ENCODE measurements at regions not wholly inside any gene's neighbourhood (a gene's known extent, or its start where the extent isn't known, plus 50 kb on each side); places are given as distances from the start of the nearest gene placed in this dataset.

DNA sequence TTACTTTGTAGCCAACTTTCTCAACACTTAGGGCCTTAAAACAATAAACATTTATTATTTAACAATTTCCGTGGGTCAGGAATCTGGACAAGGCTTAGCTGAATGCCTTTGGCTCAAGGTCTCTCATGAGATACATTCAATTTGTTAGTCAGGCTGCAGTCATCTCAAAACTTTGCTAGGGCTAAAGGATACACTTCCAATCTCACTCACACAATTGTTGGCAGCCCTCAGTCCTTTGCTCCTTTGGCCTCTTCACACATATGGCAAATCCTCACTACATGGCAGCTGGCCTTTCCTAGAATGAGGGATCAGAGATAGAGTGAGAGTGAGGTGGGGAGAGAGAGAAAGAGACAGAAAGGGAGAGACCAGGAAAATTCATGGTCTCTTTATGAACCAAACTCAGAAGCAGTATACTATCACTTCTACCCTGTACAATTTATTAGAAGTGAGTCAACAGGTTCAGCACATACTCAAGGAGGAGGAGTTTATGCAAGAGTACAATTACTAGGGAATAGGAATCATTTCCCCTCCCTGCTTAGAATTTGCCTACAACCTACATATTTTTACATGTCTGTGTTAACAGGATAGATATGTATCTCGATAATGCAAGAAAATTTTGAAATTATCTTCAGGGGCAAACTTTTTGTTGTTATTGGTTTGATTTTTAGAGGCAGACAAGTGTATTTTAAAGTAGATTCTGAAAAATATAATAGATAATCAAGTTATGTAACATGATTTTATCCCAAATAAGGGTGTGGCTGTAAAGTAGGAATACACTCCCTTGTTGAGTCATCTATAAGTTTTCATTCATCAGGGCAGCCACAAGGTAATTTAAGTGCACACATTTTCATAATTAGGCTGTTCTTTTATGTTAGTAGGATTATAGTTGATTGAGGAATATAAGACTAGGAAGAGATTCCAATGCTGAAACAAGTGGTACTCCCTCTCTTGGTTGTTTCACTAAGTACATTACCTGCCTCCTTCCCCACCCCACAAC is 85.9 kb upstream of the HMGCLL1 start:
- intact Hi-C loops (cut with DNase I) = no loop called here
- no peak overlapping the region for H3K27ac ChIP-seq
- no peak for TF ChIP-seq CTCF (IDR thresholded peaks at IDR 0.05)
- no peaks in the 10 kb centered on the region for H3K4me1 ChIP-seq
- ATAC-seq (no peak), DNase-seq (no peak)
- no peak overlapping the region for H3K4me3 ChIP-seq
- no peaks in the 10 kb centered on the region for H3K27me3 ChIP-seq
- peaks cover 0 to 21% of the 10 kb centered on the region in 2 donors for H3K9me3 ChIP-seq
- no peaks in the 10 kb centered on the region for H3K36me3 ChIP-seq

DNA sequence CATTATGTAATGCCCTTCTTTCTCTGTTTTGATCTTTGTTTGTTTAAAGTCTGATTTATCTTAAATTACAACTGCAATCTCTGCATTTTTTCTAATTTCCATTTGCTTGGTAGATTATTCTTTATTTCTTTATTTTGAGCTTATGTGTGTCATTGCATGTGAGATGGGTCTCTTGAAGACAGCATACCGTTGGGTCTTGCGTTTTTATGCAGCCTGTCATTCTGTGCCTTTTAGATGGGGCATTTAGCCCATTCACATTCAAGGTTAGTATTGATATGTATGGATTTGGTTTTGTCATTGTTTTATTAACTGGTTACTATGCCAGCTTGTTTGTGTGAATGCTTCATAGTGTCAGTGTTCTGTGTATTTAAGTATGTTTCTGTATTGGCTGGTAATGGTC is 84.9 kb upstream of the HMGCLL1 start:
- intact Hi-C loops (cut with DNase I) = no loop called here
- no peak for TF ChIP-seq CTCF (IDR thresholded peaks at IDR 0.05)
- Histone ChIP-seq H3K4me3 (no peak overlapping the region), H3K9me3 (peaks cover 0 to 21% of the 10 kb centered on the region in 2 donors), H3K4me1 (no peaks in the 10 kb centered on the region), H3K27me3 (no peaks in the 10 kb centered on the region), H3K27ac (no peak overlapping the region), H3K36me3 (no peaks in the 10 kb centered on the region)
- DNase-seq (no peak), ATAC-seq (no peak)

DNA sequence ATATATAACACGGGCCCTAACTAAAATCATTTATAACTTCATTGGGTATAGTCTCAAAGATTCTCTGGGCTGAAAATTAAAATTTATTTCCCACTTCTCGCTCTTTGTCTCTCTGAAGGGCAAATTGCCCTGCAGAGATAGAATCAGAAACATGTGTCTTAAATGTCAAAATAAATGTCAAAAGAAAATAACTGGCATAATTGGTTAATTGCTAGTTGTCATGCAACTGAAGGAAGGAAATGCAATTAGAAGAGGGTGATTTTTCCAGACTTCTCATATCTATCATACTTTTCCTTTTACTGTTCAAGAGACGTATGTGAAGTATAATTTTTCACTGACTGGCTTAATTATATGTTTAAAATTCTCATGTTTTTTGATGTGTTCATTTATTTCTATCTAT is 80.3 kb upstream of the HMGCLL1 start:
- Histone ChIP-seq H3K27me3 (no peaks in the 10 kb centered on the region), H3K4me1 (no peaks in the 10 kb centered on the region), H3K4me3 (no peak overlapping the region), H3K9me3 (peaks cover 0 to 24% of the 10 kb centered on the region in 2 donors), H3K36me3 (no peaks in the 10 kb centered on the region), H3K27ac (no peak overlapping the region)
- DNase-seq (no peak), ATAC-seq (no peak)
- no peak for TF ChIP-seq CTCF (IDR thresholded peaks at IDR 0.05)
- intact Hi-C loops (cut with DNase I) = no loop called here

DNA sequence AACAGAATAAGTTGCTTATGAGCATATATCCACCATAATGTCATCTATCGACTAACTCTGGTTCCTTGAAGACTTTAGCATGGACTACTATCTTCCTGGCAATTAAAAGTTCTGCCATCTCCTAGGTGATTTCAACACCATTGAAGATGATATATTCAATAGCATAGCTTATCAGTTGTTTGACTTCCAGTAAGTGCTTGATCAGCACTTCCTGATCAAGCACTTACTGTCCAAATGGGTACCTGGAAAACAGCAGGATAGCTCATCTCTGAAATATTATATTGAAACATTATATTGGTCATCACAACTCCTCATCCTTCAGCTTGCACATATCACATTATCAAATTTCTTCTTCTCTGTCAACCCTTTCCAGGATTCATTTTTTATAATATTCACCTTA is 75.5 kb upstream of the HMGCLL1 start:
- H3K4me3 ChIP-seq = no peak overlapping the region
- ATAC-seq (no peak), DNase-seq (no peak)
- H3K36me3 ChIP-seq = no peaks in the 10 kb centered on the region
- no peaks in the 10 kb centered on the region for H3K4me1 ChIP-seq
- TF ChIP-seq CTCF (IDR thresholded peaks at IDR 0.05) = no peak
- no peak overlapping the region for H3K27ac ChIP-seq
- no peaks in the 10 kb centered on the region for H3K27me3 ChIP-seq
- H3K9me3 ChIP-seq = peaks cover 0 to 5% of the 10 kb centered on the region in 2 donors
- intact Hi-C loops (cut with DNase I) = no loop called here

DNA sequence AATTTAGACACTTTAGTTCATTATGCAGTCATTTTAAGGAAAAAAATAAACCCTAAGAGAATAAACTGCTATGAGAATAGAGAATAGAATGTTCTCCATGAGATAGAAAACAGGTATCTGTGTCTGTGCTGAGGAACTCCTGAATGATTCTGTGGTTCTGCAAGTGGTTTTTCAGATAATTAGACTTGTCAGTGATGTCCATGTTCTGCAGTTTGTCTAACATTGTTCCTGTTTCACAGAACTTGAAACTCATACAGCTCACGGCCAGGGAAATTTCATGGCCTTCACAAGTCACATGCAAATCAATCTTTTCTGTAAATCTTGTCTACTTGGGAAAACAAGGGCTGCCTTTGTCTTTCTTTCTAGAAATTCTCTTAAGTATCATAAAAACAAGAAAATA is 73.4 kb upstream of the HMGCLL1 start:
- Histone ChIP-seq H3K4me3 (no peak overlapping the region), H3K27ac (no peak overlapping the region), H3K9me3 (peaks cover 0 to 4% of the 10 kb centered on the region in 2 donors), H3K27me3 (no peaks in the 10 kb centered on the region), H3K36me3 (no peaks in the 10 kb centered on the region), H3K4me1 (no peaks in the 10 kb centered on the region)
- no peak for TF ChIP-seq CTCF (IDR thresholded peaks at IDR 0.05)
- DNase-seq = no peak
- intact Hi-C loops (cut with DNase I) = no loop called here
- ATAC-seq = no peak

Data from left lung (tissue), 4 donors.